ENCODE measurements at regions not wholly inside any gene's neighbourhood (a gene's known extent, or its start where the extent isn't known, plus 50 kb on each side); places are given as distances from the start of the nearest gene placed in this dataset.
"Not testable (repeated sequence)": the region's sequence is repeated elsewhere in the genome, so short reads cannot be mapped to it uniquely, and the experiment has no call there.

- H3K4me2 ChIP-seq, result peak overlapping the region; percentile 4
Measured at GRCh38 chrX:103428525-103428924, 52.2 kb downstream of the BEX3 start.

GRCh38 chrX:103429026-103429425, 52.7 kb downstream of the BEX3 start:
- not testable (repeated sequence) for H3K79me2 ChIP-seq (ENCODE audit: low read depth); H3K9me3 ChIP-seq (ENCODE audit: low read depth); H3F3A ChIP-seq (ENCODE audit: low read depth); H4K20me1 ChIP-seq (ENCODE audit: low read depth); H3K27me3 Mint-ChIP-seq (ENCODE audit: insufficient read depth, low read depth); H3K9ac ChIP-seq; H3K36me3 Mint-ChIP-seq; H3K27ac Mint-ChIP-seq; H3K9me3 Mint-ChIP-seq; DNase-seq (ENCODE audit: low spot score); H3K4me1 Mint-ChIP-seq; H2AFZ ChIP-seq (replicated peaks); H3K36me3 ChIP-seq; H3K27me3 ChIP-seq; H3K27ac ChIP-seq; H3K4me3 ChIP-seq; H3K4me3 Mint-ChIP-seq
- peaks cover 15% of the 10 kb centered on the region for H3K4me1 ChIP-seq
- peak overlapping the region; percentile 4 for H3K4me2 ChIP-seq

More at GRCh38 chrX:103428525-103428924, 52.2 kb downstream of the BEX3 start:
- Histone ChIP-seq H3K36me3 (no peaks in the 10 kb centered on the region), H3K4me1 (peaks cover 19% of the 10 kb centered on the region), H3F3A (ENCODE audit: low read depth) (no peaks in the 10 kb centered on the region), H3K79me2 (ENCODE audit: low read depth) (no peaks in the 10 kb centered on the region), H3K27me3 (no peaks in the 10 kb centered on the region), H3K27ac (no peak overlapping the region), H3K4me3 (no peak overlapping the region), H3K9ac (no peak overlapping the region), H4K20me1 (ENCODE audit: low read depth) (no peaks in the 10 kb centered on the region), H2AFZ (replicated peaks) (no peak overlapping the region), H3K9me3 (ENCODE audit: low read depth) (no peaks in the 10 kb centered on the region)
- H3K9me3 Mint-ChIP-seq, result no peaks in the 10 kb centered on the region
- H3K4me1 Mint-ChIP-seq, result peaks cover 7% of the 10 kb centered on the region
- DNase-seq (ENCODE audit: low spot score), result no peak
- TF ChIP-seq EZH2 (IDR thresholded peaks at IDR 0.05) (no peak), EZH2phosphoT487 (IDR thresholded peaks at IDR 0.05) (no peak), CTCF (IDR thresholded peaks at IDR 0.05) (no peak)
- no peaks in the 10 kb centered on the region for H3K27me3 Mint-ChIP-seq (ENCODE audit: insufficient read depth, low read depth)
- H3K4me3 Mint-ChIP-seq, result no peak overlapping the region
- H3K36me3 Mint-ChIP-seq, result no peaks in the 10 kb centered on the region
- H3K27ac Mint-ChIP-seq, result no peak overlapping the region

DNA sequence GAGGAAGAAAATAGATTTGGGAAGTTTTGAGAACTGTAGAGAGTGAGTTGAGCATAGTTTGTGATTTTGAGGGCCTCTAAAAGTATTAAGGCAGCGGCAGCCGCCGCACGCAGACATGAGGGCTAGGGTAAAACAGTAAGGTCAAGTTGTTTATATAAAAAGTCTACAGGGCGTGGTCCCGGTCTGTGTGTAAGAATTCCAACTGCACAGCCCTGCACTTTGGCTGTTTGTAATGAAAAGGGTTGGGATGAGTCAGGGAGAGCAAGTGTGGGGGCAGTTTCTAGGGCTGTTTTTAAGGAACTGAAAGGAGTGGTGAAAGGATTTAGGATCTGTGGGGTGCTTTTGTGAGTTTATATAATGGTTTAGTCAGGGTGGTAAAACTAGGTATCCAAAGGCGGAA, 55.0 kb downstream of the BEX3 start:
- no peak overlapping the region for H3K27ac ChIP-seq
- Mint-ChIP-seq H3K4me1 (no peaks in the 10 kb centered on the region), H3K4me3 (no peak overlapping the region), H3K27ac (no peak overlapping the region), H3K27me3 (ENCODE audit: insufficient read depth, low read depth) (no peaks in the 10 kb centered on the region), H3K36me3 (peaks cover 10% of the 10 kb centered on the region), H3K9me3 (no peaks in the 10 kb centered on the region)
- TF ChIP-seq EZH2 (IDR thresholded peaks at IDR 0.05), result no peak
- TF ChIP-seq EZH2phosphoT487 (IDR thresholded peaks at IDR 0.05), result no peak
- H3K9ac ChIP-seq, result no peak overlapping the region
- H3K4me2 ChIP-seq, result peak overlapping the region; percentile 18
- H4K20me1 ChIP-seq (ENCODE audit: low read depth), result no peaks in the 10 kb centered on the region
- H3K79me2 ChIP-seq (ENCODE audit: low read depth), result no peaks in the 10 kb centered on the region
- no peak overlapping the region for H2AFZ ChIP-seq (replicated peaks)
- peaks cover 6% of the 10 kb centered on the region for H3K4me1 ChIP-seq
- no peaks in the 10 kb centered on the region for H3K9me3 ChIP-seq (ENCODE audit: low read depth)
- no peak overlapping the region for H3K4me3 ChIP-seq
- H3K36me3 ChIP-seq, result no peaks in the 10 kb centered on the region
- no peaks in the 10 kb centered on the region for H3K27me3 ChIP-seq
- no peak for DNase-seq (ENCODE audit: low spot score)
- no peaks in the 10 kb centered on the region for H3F3A ChIP-seq (ENCODE audit: low read depth)

DNA sequence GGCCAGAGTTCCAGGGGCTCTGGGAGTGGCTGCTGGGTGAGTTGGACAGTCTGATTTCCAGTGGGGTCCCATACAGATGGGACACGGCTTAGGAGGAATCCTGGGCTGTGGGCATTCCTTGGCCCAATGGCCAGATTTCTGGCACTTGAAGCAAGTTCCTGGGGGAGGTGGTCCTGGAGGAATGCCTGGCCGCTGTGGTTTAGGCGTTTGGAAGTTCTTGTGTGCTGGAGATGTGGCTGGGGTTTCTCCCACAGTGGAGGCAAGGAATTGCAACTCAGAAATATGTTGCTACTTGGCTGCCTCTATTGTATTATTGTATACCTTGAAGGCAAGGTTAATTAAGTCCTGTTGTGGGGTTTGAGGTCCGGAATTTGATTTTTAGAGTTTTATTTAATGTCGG, 56.5 kb downstream of the BEX3 start:
- not testable (repeated sequence) for H2AFZ ChIP-seq (replicated peaks); H3K27ac Mint-ChIP-seq; H3K9me3 Mint-ChIP-seq; H4K20me1 ChIP-seq (ENCODE audit: low read depth); H3K4me3 ChIP-seq; H3K4me2 ChIP-seq; H3K9me3 ChIP-seq (ENCODE audit: low read depth); H3K36me3 ChIP-seq; H3K4me1 ChIP-seq; DNase-seq (ENCODE audit: low spot score); H3K27ac ChIP-seq; H3K79me2 ChIP-seq (ENCODE audit: low read depth); H3K9ac ChIP-seq; H3K27me3 ChIP-seq; H3K27me3 Mint-ChIP-seq (ENCODE audit: insufficient read depth, low read depth); H3K4me1 Mint-ChIP-seq; H3F3A ChIP-seq (ENCODE audit: low read depth); H3K4me3 Mint-ChIP-seq
- peaks cover 13% of the 10 kb centered on the region for H3K36me3 Mint-ChIP-seq

DNA sequence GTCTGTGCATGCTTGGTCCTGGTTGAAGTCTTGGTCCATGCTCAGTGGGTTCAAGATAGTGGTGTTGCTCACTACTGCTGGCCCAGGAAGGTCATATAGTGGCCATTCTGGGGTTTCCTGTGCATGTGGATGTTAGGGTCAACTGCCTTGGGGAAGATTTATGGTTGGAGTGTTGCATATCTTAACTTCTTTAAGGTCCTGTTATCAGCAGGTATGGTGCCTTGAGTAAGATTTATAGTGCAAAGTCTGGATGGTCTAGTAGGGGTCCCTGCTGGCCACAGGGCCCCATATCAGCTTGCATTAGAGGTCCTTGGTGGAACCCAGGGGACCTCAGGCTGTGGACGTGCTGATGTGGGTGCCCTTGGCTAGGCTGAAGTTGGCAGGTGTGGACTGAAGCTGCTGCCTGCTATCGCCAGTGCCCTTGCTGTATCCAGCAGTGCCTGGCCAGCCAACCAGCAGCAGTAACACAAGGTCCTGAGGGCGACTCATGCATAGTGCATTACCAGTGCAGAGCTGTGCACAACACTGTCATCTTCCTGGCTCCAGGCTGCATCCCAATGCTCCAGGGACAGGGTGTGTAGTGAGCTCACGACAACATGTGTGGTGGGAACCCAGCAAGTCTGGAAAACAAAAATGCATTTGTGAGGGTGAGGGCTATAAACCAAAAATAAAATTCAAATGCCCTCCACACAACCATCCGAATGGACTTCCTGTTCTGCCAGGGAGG, 61.0 kb downstream of the BEX3 start:
- no peak for DNase-seq (ENCODE audit: low spot score)
- Histone ChIP-seq H3K9me3 (ENCODE audit: low read depth) (no peaks in the 10 kb centered on the region), H3K79me2 (ENCODE audit: low read depth) (no peaks in the 10 kb centered on the region), H3K9ac (no peak overlapping the region), H3K4me1 (no peaks in the 10 kb centered on the region), H3K4me3 (no peak overlapping the region), H3K4me2 (no peak overlapping the region), H3F3A (ENCODE audit: low read depth) (no peaks in the 10 kb centered on the region), H3K36me3 (no peaks in the 10 kb centered on the region), H3K27ac (no peak overlapping the region), H3K27me3 (no peaks in the 10 kb centered on the region), H4K20me1 (ENCODE audit: low read depth) (no peaks in the 10 kb centered on the region), H2AFZ (replicated peaks) (no peak overlapping the region)
- peaks cover 15% of the 10 kb centered on the region for H3K36me3 Mint-ChIP-seq
- TF ChIP-seq CTCF (IDR thresholded peaks at IDR 0.05) (no peak), EZH2 (IDR thresholded peaks at IDR 0.05) (no peak), EZH2phosphoT487 (IDR thresholded peaks at IDR 0.05) (no peak)
- H3K27ac Mint-ChIP-seq, result no peak overlapping the region
- no peaks in the 10 kb centered on the region for H3K4me1 Mint-ChIP-seq
- no peaks in the 10 kb centered on the region for H3K27me3 Mint-ChIP-seq (ENCODE audit: insufficient read depth, low read depth)
- peaks cover 2% of the 10 kb centered on the region for H3K9me3 Mint-ChIP-seq
- no peak overlapping the region for H3K4me3 Mint-ChIP-seq

Measured in neural progenitor cell (in vitro differentiated cells).